Hepatocyte (in vitro differentiated cells): ENCODE measurements at regions not wholly inside any gene's neighbourhood (a gene's known extent, or its start where the extent isn't known, plus 50 kb on each side); places are given as distances from the start of the nearest gene placed in this dataset.

Experiments used
- DNase-seq: peaks from one replicate; pipeline ENCODE4 v3.0.0-alpha.2; 2016; ENCODE audit warnings: low spot score
- H2AFZ ChIP-seq: fragments of 200-600 bp; sonication (generic); 2 replicates; pipeline ENCODE4 v1.6.0; 2016; ENCODE audit warnings: antibody characterized with exemption, mild to moderate bottlenecking
- H3K27ac ChIP-seq: fragments of 200-600 bp; sonication (generic); 2 replicates; pipeline ENCODE4 v1.5.1; 2016; ENCODE audit warnings: mild to moderate bottlenecking
- H3K27me3 ChIP-seq: fragments of 200-600 bp; sonication (generic); 2 replicates; pipeline ENCODE4 v1.6.1; 2016
- H3K36me3 ChIP-seq: fragments of 200-600 bp; sonication (generic); replicated peaks from 2 replicates; pipeline ENCODE4 v1.5.1; 2016; ENCODE audit warnings: low read depth; ENCODE audit not compliant: insufficient read depth
- H3K4me1 ChIP-seq: fragments of 200-600 bp; sonication (generic); 2 replicates; pipeline ENCODE4 v1.5.1; 2016; ENCODE audit warnings: mild to moderate bottlenecking, moderate library complexity; ENCODE audit not compliant: insufficient read depth
- H3K4me2 ChIP-seq: fragments of 200-600 bp; sonication (generic); 2 replicates; pipeline ENCODE4 v1.6.0; 2016
- H3K4me3 ChIP-seq: fragments of 200-600 bp; sonication (generic); 2 replicates; pipeline ENCODE4 v1.5.1; 2016; ENCODE audit warnings: mild to moderate bottlenecking
- H3K79me2 ChIP-seq: fragments of 200-600 bp; sonication (generic); 2 replicates; pipeline ENCODE4 v1.6.0; 2017; ENCODE audit warnings: mild to moderate bottlenecking
- H3K9me2 ChIP-seq: fragments of 200-600 bp; sonication (generic); replicated peaks from 2 replicates; pipeline ENCODE4 v1.6.0; 2017; ENCODE audit warnings: mild to moderate bottlenecking; ENCODE audit not compliant: insufficient read depth
- H3K9me3 ChIP-seq: fragments of 200-600 bp; sonication (generic); 2 replicates; pipeline ENCODE4 v1.5.1; 2016; ENCODE audit warnings: low read depth, mild to moderate bottlenecking
- H4K20me1 ChIP-seq: fragments of 200-600 bp; sonication (generic); 2 replicates; pipeline ENCODE4 v1.6.0; 2016; ENCODE audit warnings: mild to moderate bottlenecking; ENCODE audit not compliant: insufficient read depth, poor library complexity, severe bottlenecking
- EZH2 ChIP-seq: fragments of 200-600 bp; sonication (generic); IDR thresholded peaks from 2 replicates; pipeline ENCODE4 v1.6.1; 2016; ENCODE audit warnings: antibody characterized with exemption, mild to moderate bottlenecking, borderline replicate concordance
- EZH2phosphoT487 ChIP-seq: fragments of 200-600 bp; sonication (generic); IDR thresholded peaks from one replicate; pipeline ENCODE4 v1.6.1; 2018; ENCODE audit warnings: antibody characterized with exemption, mild to moderate bottlenecking, low read depth, moderate library complexity; ENCODE audit not compliant: unreplicated experiment, severe bottlenecking
- WGBS: methylation state at CpG from one replicate; pipeline ENCODE4 v1.1.6; 2016; ENCODE audit warnings: low lambda C conversion rate; ENCODE audit errors: missing lambda C conversion rate; 5-methylcytosine and 5-hydroxymethylcytosine counted together
- TF ChIP-seq, protein P1 (sequence below): fragments of 200-600 bp; sonication (generic); IDR thresholded peaks from 2 replicates; pipeline ENCODE4 v1.5.1; 2016; ENCODE audit warnings: antibody characterized with exemption, mild to moderate bottlenecking; ENCODE audit not compliant: poor library complexity

DNA sequence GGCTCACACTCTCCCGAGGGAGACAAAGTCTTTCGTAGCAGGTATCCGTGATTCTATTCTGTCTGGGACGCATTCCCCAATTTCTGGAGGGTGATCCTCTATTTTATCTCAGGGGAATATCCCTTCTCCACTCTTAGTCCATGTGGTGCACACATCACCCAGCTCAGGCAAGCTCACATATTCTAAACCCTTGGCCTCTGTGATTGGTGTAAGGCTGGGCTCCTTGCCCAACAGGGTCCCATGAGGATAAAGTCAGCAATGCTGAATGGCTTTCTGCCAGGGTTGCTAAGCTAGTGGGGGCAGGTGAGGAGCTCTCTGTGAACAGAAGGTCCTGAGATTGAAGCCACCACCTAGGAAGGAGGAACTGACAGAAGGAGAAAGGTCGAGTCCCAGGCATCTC is 137.2 kb downstream of the CDH26 start:
- Histone ChIP-seq H3K4me2 (no peak overlapping the region), H3K27me3 (no peaks in the 10 kb centered on the region), H2AFZ (no peak overlapping the region), H3K4me1 (no peaks in the 10 kb centered on the region), H3K9me2 (no peaks in the 10 kb centered on the region), H3K27ac (no peak overlapping the region), H4K20me1 (no peaks in the 10 kb centered on the region), H3K9me3 (no peaks in the 10 kb centered on the region), H3K36me3 (no peaks in the 10 kb centered on the region), H3K79me2 (no peaks in the 10 kb centered on the region), H3K4me3 (no peak overlapping the region)
- TF ChIP-seq, protein P1, sequence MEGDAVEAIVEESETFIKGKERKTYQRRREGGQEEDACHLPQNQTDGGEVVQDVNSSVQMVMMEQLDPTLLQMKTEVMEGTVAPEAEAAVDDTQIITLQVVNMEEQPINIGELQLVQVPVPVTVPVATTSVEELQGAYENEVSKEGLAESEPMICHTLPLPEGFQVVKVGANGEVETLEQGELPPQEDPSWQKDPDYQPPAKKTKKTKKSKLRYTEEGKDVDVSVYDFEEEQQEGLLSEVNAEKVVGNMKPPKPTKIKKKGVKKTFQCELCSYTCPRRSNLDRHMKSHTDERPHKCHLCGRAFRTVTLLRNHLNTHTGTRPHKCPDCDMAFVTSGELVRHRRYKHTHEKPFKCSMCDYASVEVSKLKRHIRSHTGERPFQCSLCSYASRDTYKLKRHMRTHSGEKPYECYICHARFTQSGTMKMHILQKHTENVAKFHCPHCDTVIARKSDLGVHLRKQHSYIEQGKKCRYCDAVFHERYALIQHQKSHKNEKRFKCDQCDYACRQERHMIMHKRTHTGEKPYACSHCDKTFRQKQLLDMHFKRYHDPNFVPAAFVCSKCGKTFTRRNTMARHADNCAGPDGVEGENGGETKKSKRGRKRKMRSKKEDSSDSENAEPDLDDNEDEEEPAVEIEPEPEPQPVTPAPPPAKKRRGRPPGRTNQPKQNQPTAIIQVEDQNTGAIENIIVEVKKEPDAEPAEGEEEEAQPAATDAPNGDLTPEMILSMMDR, result no peak
- TF ChIP-seq EZH2phosphoT487 (no peak), EZH2 (no peak)
- WGBS, result 93% methylated on average over 5 of the region's 5 CpGs
- no peak for DNase-seq

- TF ChIP-seq, protein P1, result no peak
- no peak for TF ChIP-seq EZH2phosphoT487
- no peak for TF ChIP-seq EZH2
- H4K20me1 ChIP-seq, result no peaks in the 10 kb centered on the region
- no peak for DNase-seq
These were observed 137.9 kb downstream of the CDH26 start for GRCh38 chr20:60096166-60096565.

DNA sequence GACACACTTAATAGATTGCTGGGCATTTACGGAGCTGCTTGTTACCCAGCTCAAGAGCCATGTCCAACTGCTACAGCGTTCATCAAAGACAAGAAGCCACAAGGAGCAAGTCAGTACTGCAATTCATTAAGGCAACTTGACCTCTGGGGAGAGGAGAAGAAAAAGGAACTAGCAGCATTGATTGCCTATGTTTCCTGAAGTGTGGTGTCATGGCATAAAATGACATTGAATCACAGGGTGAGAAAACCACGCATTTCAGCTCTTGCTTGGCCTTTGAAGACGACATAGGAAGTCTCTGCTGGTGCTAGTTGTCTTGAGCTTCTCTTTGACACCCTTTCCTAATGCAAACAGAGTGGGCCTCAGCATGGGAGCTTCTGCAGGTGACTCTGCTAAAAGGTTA is 139.1 kb downstream of the CDH26 start:
- Histone ChIP-seq H3K27me3 (no peaks in the 10 kb centered on the region), H3K4me1 (no peaks in the 10 kb centered on the region)
- 81% methylated on average over 4 of the region's 4 CpGs for WGBS

More at GRCh38 chr20:60096166-60096565, 137.9 kb downstream of the CDH26 start:
- Histone ChIP-seq H3K27ac (no peak overlapping the region), H3K4me1 (no peaks in the 10 kb centered on the region), H3K9me2 (no peaks in the 10 kb centered on the region), H3K27me3 (no peaks in the 10 kb centered on the region), H2AFZ (no peak overlapping the region), H3K9me3 (no peaks in the 10 kb centered on the region), H3K36me3 (no peaks in the 10 kb centered on the region), H3K4me2 (no peak overlapping the region), H3K79me2 (no peaks in the 10 kb centered on the region), H3K4me3 (no peak overlapping the region)
- WGBS, result 87% methylated on average over 10 of the region's 10 CpGs

More for the DNA sequence above, 139.1 kb downstream of the CDH26 start:
- no peak overlapping the region for H3K27ac ChIP-seq
- H3K36me3 ChIP-seq, result no peaks in the 10 kb centered on the region
- no peaks in the 10 kb centered on the region for H3K9me2 ChIP-seq
- TF ChIP-seq EZH2 (no peak), EZH2phosphoT487 (no peak)
- TF ChIP-seq, protein P1, result no peak
- H3K4me2 ChIP-seq, result no peak overlapping the region
- no peaks in the 10 kb centered on the region for H4K20me1 ChIP-seq
- no peak overlapping the region for H3K4me3 ChIP-seq
- DNase-seq, result no peak
- no peak overlapping the region for H2AFZ ChIP-seq
- H3K9me3 ChIP-seq, result no peaks in the 10 kb centered on the region
- no peaks in the 10 kb centered on the region for H3K79me2 ChIP-seq
